Ishikawa (cell line): ENCODE measurements at regions not wholly inside any gene's neighbourhood (a gene's known extent, or its start where the extent isn't known, plus 50 kb on each side); places are given as distances from the start of the nearest gene placed in this dataset.

ENCODE experiments used
- CREB1 ChIP-seq: IDR thresholded peaks from 2 replicates; pipeline ENCODE4 v1.6.1; 2012; ENCODE audit warnings: low read depth
- MAX ChIP-seq: IDR thresholded peaks from 2 replicates; pipeline ENCODE4 v1.6.1; 2012
- RAD21 ChIP-seq: IDR thresholded peaks from 2 replicates; pipeline ENCODE4 v1.6.1; 2012; ENCODE audit warnings: low read depth
- TEAD4 ChIP-seq: IDR thresholded peaks from 2 replicates; pipeline ENCODE4 v1.6.1; 2012
- YY1 ChIP-seq: IDR thresholded peaks from 2 replicates; pipeline ENCODE4 v1.6.1; 2012; ENCODE audit warnings: low read depth
- ZBTB7A ChIP-seq: IDR thresholded peaks from 2 replicates; pipeline ENCODE4 v1.6.1; 2012; ENCODE audit warnings: low read depth

GRCh38 chr5:112070022-112070421, 313.0 kb upstream of the NREP start:
- TF ChIP-seq YY1 = no peak
- no peak for TF ChIP-seq CREB1
- no peak for TF ChIP-seq MAX
- TF ChIP-seq TEAD4 = no peak
- no peak for TF ChIP-seq RAD21
- TF ChIP-seq ZBTB7A = no peak
